ENCODE measurements at regions not wholly inside any gene's neighbourhood (a gene's known extent, or its start where the extent isn't known, plus 50 kb on each side); places are given as distances from the start of the nearest gene placed in this dataset.
"Not testable (repeated sequence)": the region's sequence is repeated elsewhere in the genome, so short reads cannot be mapped to it uniquely, and the experiment has no call there.

DNA sequence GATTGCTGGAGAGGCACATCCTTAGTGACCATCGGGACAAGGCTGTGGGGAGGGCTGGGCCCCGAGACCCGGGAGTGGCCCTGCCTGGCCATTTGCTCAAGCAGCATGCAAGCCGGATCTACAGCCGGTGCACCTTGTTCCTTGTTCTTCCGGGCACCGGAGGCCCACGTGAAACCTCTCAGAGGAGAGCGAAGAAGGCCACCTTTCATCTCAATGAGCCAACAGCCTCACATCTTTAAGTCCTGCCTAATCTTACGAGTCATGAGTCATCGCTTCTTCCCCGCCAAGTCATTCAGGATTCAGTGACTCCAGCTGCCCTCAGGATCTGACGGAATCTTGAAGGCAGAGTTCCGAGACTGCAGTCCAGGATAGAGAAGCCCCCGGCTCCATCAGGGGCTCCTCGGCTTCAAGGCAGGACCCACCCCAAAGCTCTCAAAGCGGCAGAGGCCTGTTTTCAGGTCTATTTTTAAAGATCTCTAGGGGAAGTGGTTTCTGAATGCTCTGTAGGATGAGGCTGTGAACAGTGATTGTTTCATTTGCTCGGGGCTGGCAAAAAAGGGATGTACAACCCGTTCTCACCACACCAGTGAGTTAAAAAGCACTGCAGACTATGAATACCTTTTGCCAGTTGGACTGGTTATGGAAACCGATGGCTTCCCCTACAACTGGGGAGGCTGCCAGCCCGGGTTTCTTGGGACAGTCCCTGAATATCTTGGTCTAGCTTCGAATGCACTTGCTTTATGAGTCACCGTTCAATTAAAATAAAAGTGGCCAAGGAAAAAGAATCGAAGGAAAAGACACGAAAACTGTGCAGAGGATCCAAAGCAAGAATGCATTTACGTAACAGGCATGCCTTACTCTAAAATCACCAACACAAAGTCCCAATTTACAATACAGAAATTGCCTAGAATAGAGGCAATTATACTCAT is 57.2 kb upstream of the ECHDC3 start:
- Mint-ChIP-seq H3K36me3 (no peaks in the 10 kb centered on the region), H3K27me3 (ENCODE audit: low read depth) (peaks cover 4% of the 10 kb centered on the region), H3K4me3 (peak overlapping the region; percentile 15), H3K27ac (peak overlapping the region; percentile 96), H3K4me1 (peaks cover 70% of the 10 kb centered on the region), H3K9me3 (no peaks in the 10 kb centered on the region)
- no peak for DNase-seq (ENCODE audit: low spot score in 2 of 2, unreplicated experiment in 2 of 2)
- TF ChIP-seq, protein P1, sequence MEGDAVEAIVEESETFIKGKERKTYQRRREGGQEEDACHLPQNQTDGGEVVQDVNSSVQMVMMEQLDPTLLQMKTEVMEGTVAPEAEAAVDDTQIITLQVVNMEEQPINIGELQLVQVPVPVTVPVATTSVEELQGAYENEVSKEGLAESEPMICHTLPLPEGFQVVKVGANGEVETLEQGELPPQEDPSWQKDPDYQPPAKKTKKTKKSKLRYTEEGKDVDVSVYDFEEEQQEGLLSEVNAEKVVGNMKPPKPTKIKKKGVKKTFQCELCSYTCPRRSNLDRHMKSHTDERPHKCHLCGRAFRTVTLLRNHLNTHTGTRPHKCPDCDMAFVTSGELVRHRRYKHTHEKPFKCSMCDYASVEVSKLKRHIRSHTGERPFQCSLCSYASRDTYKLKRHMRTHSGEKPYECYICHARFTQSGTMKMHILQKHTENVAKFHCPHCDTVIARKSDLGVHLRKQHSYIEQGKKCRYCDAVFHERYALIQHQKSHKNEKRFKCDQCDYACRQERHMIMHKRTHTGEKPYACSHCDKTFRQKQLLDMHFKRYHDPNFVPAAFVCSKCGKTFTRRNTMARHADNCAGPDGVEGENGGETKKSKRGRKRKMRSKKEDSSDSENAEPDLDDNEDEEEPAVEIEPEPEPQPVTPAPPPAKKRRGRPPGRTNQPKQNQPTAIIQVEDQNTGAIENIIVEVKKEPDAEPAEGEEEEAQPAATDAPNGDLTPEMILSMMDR (IDR thresholded peaks at IDR 0.05; ENCODE audit: unreplicated experiment): no peak

DNA sequence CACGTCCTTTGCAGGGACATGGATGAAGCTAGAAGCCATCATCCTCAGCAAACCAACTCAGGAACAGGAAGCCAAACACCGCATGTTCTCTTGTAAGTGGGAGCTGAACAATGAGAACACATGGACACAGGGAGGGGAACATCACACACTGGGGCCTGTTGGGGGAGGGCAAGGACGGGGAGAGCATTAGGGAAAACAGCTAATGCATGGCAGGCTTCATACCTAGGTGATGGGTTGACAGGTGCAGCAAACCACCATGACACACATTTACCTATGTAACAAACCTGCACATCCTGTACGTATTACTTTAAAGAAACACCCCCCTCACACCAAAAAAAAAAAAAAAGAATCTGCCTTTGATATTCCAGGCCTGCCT is 57.9 kb upstream of the ECHDC3 start:
- not testable (repeated sequence) for H3K9me3 Mint-ChIP-seq; H3K27me3 Mint-ChIP-seq (ENCODE audit: low read depth); DNase-seq (ENCODE audit: low spot score in 2 of 2, unreplicated experiment in 2 of 2); H3K36me3 Mint-ChIP-seq; H3K4me3 Mint-ChIP-seq
- Mint-ChIP-seq H3K4me1 (peaks cover 70% of the 10 kb centered on the region), H3K27ac (peak overlapping the region; percentile 96)

DNA sequence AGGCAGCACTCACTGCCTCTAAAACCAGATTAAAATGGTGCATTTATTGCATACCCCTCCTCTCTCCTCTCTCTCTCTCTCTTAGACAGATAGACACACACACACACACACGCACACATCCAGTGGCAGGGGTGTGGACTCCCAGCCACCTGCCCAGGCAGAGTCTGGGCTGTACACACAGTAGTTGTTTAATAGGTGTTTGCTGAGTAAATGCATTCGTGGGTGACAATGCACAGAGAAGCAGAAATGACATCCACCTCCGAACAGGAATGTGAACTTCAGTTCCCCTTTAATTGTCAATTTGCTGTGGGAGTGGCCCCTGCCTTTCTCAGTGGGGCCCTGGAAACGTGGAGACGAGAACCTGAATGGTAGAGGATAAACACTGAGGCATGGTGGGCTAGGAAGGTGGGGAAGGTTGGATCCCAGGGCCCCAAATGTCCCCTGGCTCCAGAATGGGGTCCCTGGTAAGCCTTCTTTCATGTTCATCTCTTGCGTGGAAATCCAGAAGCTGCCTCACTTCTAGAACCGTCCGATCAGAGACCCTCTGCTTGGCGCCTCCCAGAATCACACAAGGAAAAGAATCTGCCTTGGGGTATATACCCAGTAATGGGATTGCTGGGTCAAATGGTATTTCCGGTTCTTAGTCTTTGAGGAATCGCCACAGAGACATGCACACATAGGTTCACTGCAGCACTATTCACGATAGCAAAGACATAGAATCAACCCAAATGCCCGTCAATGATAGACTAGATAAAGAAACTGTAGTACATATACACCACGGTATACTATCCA is 58.5 kb upstream of the ECHDC3 start:
- Mint-ChIP-seq H3K4me3 (no peak overlapping the region), H3K4me1 (peaks cover 65% of the 10 kb centered on the region), H3K27me3 (ENCODE audit: low read depth) (peaks cover 4% of the 10 kb centered on the region), H3K36me3 (no peaks in the 10 kb centered on the region), H3K9me3 (no peaks in the 10 kb centered on the region), H3K27ac (peak overlapping the region; percentile 77)
- TF ChIP-seq, protein P1 (IDR thresholded peaks at IDR 0.05; ENCODE audit: unreplicated experiment): no peak
- DNase-seq (ENCODE audit: low spot score in 2 of 2, unreplicated experiment in 2 of 2): no peak

DNA sequence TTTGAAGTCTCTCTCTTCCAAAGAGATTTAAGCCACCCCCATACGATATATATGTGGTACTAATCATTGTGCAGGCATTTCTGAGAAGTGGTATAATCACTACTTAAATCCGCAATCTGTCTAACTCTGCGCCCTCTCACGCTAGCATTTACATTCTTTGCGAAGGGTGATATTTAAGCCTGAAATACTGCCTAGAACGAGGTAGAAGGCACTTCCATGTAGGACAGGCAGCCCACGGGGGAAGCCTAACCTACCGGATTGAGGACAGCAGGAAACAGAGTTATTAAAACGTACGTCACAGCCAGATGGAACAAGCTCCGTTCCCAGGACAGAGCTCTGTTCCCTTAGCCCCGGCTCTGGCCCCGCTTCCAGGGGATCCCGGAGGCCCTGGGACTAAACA is 59.3 kb upstream of the ECHDC3 start:
- no peaks in the 10 kb centered on the region for H3K36me3 Mint-ChIP-seq

DNA sequence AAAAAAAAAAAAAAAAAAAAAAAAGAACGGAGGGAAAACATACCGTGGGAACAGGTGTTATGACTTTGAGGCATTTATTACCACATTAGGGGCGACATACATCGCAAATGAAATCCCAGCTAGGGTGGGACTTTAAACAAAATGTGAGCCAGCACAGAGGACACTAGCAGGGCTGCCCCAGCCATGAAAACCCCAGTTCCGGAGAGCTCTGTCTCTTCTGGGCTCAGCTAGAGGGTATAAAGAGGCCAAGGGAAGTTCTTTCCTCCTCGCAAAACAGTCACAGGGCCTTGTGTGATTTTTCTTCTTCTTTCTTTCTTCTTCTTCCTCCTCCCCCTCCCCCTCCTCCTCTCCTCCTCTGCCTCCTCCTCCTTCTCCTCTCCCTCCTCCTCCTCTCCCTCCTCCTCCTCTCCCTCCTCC is 59.9 kb upstream of the ECHDC3 start:
- Mint-ChIP-seq H3K27ac (peak overlapping the region; percentile 69), H3K9me3 (no peaks in the 10 kb centered on the region), H3K4me3 (no peak overlapping the region), H3K36me3 (no peaks in the 10 kb centered on the region), H3K27me3 (ENCODE audit: low read depth) (peaks cover 6% of the 10 kb centered on the region), H3K4me1 (peaks cover 50% of the 10 kb centered on the region)
- DNase-seq (ENCODE audit: low spot score in 2 of 2, unreplicated experiment in 2 of 2): no peak
- TF ChIP-seq, protein P1 (IDR thresholded peaks at IDR 0.05; ENCODE audit: unreplicated experiment): no peak

More for the DNA sequence above, 59.3 kb upstream of the ECHDC3 start:
- H3K4me1 Mint-ChIP-seq: peaks cover 56% of the 10 kb centered on the region
- no peak overlapping the region for H3K4me3 Mint-ChIP-seq
- TF ChIP-seq, protein P1 (IDR thresholded peaks at IDR 0.05; ENCODE audit: unreplicated experiment): no peak
- no peaks in the 10 kb centered on the region for H3K9me3 Mint-ChIP-seq
- H3K27ac Mint-ChIP-seq: peak overlapping the region; percentile 69
- H3K27me3 Mint-ChIP-seq (ENCODE audit: low read depth): peaks cover 4% of the 10 kb centered on the region
- DNase-seq (ENCODE audit: low spot score in 2 of 2, unreplicated experiment in 2 of 2): no peak

DNA sequence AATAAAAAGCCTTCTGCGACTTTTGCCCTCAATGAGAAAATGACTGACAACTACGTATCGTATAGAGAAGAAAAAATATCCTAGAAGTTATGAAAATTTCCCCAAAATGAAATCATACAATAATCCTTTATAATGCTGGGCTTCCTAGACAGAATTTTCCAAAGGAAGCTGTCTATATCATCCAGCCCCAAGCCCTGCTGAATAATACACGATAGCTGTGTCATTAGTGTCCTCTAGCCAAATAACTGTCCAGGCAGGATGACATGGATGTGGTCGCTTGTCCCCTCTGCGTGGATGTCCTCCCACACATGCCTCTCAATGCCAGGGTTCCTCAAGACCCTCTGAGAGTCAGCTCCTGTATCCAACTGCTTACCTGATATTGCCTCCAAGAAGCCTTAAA is 61.7 kb upstream of the ECHDC3 start:
- TF ChIP-seq, protein P1 (IDR thresholded peaks at IDR 0.05; ENCODE audit: unreplicated experiment): no peak
- Mint-ChIP-seq H3K27me3 (ENCODE audit: low read depth) (peaks cover 7% of the 10 kb centered on the region), H3K36me3 (no peaks in the 10 kb centered on the region), H3K27ac (no peak overlapping the region), H3K9me3 (no peaks in the 10 kb centered on the region), H3K4me3 (no peak overlapping the region), H3K4me1 (peaks cover 38% of the 10 kb centered on the region)
- no peak for DNase-seq (ENCODE audit: low spot score in 2 of 2, unreplicated experiment in 2 of 2)
